PC-3 (cell line): ENCODE measurements at regions not wholly inside any gene's neighbourhood (a gene's known extent, or its start where the extent isn't known, plus 50 kb on each side); places are given as distances from the start of the nearest gene placed in this dataset.

Source experiments
- ATAC-seq: fragments of 200-7000 bp; cut with Tn5 transposase; 2 replicates; pipeline ENCODE4 v1.9.1; 2020; ENCODE audit warnings: mild to moderate bottlenecking, moderate library complexity
- BruUV-seq: library from RNA; stranded (reverse); fragments of 400-500 nt; replicated peaks from 2 replicates; lab custom pipeline; 2021; lab: Mats Ljungman, UMichigan
- CTCF ChIA-PET: fragments of 300-600 bp; sonication (Branson Sonifier 250); formaldehyde crosslinking; loops from one replicate; lab custom pipeline; 2022; ENCODE audit warnings: antibody characterized with exemption; lab: Charles Lee
- POLR2A ChIA-PET: fragments of 300-600 bp; sonication (Branson Sonifier 250); formaldehyde crosslinking; loops from one replicate; lab custom pipeline; 2022; ENCODE audit warnings: antibody characterized with exemption; ENCODE audit not compliant: unreplicated experiment; lab: Charles Lee
- DNase-seq: peaks from one replicate; pipeline ENCODE4 v3.0.0-alpha.2; 2015
- H2AFZ ChIP-seq: fragments of 300-600 bp; sonication (generic); 2 replicates; pipeline ENCODE4 v1.6.0; 2016; ENCODE audit warnings: antibody characterized with exemption, low read length
- H3F3A ChIP-seq: fragments of 300-600 bp; sonication (generic); one replicate; pipeline ENCODE4 v1.6.0; 2017; ENCODE audit warnings: antibody characterized with exemption, low read length, control low read depth, mild to moderate bottlenecking; ENCODE audit not compliant: unreplicated experiment
- H3K27ac ChIP-seq: fragments of 300-600 bp; sonication (generic); 2 replicates; pipeline ENCODE4 v1.5.1; 2016; ENCODE audit warnings: mild to moderate bottlenecking, low read length
- H3K27me3 ChIP-seq: fragments of 300-600 bp; sonication (generic); 2 replicates; pipeline ENCODE4 v1.6.1; 2016; ENCODE audit warnings: low read length, mixed read lengths
- H3K36me3 ChIP-seq: fragments of 300-600 bp; sonication (generic); 2 replicates; pipeline ENCODE4 v1.6.1; 2016; ENCODE audit warnings: low read depth, mixed run types, low read length, mixed read lengths
- H3K4me1 ChIP-seq: fragments of 300-600 bp; sonication (generic); 2 replicates; pipeline ENCODE4 v1.5.1; 2016; ENCODE audit warnings: low read length; ENCODE audit not compliant: insufficient read depth
- H3K4me2 ChIP-seq: fragments of 300-600 bp; sonication (generic); 2 replicates; pipeline ENCODE4 v1.6.0; 2016; ENCODE audit warnings: low read length
- H3K4me3 ChIP-seq: fragments of 300-600 bp; sonication (generic); 2 replicates; pipeline ENCODE4 v1.5.1; 2016; ENCODE audit warnings: mild to moderate bottlenecking, low read length, mixed read lengths
- H3K79me2 ChIP-seq: fragments of 300-600 bp; sonication (generic); 2 replicates; pipeline ENCODE4 v1.6.1; 2017; ENCODE audit warnings: low read length, mixed read lengths
- H3K9ac ChIP-seq: fragments of 300-600 bp; sonication (generic); 2 replicates; pipeline ENCODE4 v1.6.0; 2016; ENCODE audit warnings: mild to moderate bottlenecking, low read length
- H3K9me2 ChIP-seq: fragments of 300-600 bp; sonication (generic); replicated peaks from 2 replicates; pipeline ENCODE4 v1.6.1; 2016; ENCODE audit warnings: mixed run types, low read length, mixed read lengths
- H3K9me3 ChIP-seq: fragments of 300-600 bp; sonication (generic); 2 replicates; pipeline ENCODE4 v1.6.1; 2016; ENCODE audit warnings: low read length, mixed read lengths
- H4K20me1 ChIP-seq: fragments of 300-600 bp; sonication (generic); 2 replicates; pipeline ENCODE4 v1.6.1; 2016; ENCODE audit warnings: low read length, mixed read lengths
- EZH2 ChIP-seq: fragments of 300-600 bp; sonication (generic); IDR thresholded peaks from one replicate; pipeline ENCODE4 v1.6.1; 2017; ENCODE audit warnings: antibody characterized with exemption, mild to moderate bottlenecking, low read length; ENCODE audit not compliant: unreplicated experiment
- EZH2phosphoT487 ChIP-seq: fragments of 300-600 bp; sonication (generic); IDR thresholded peaks from 2 replicates; pipeline ENCODE4 v1.6.1; 2018; ENCODE audit warnings: mild to moderate bottlenecking, antibody characterized with exemption, low read length, borderline replicate concordance
- intact Hi-C: fragments of 100-400 bp; cut with micrococcal nuclease; formaldehyde crosslinking; loops from 2 replicates; pipeline ENCODE4 v1.9.0; 2023
- TF ChIP-seq, protein P1 (sequence below): fragments of 300-600 bp; sonication (generic); conservative IDR thresholded peaks from 2 replicates; pipeline ENCODE4 v1.5.1; 2017; ENCODE audit warnings: antibody characterized with exemption, low read depth, mild to moderate bottlenecking, low read length

DNA sequence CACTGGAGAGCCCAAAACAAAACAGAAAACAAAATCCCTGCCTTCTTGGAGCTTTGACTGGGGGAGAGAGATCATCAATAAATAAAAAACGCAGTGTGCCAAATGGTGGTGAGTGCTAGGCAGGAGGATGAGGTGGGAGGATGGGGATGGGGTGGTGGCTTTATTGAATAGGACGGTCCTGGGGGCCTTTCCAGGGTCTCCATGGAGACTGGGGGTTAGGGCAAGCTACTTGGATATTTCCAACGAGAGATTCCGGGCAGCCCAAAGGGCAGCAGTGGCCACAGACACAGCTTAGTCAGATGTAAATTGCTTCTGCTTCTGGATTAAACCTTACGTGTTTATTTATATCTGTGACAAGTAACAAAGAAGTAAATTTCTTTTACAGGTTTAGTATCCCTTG is 700.1 kb downstream of the QKI start:
- no peak overlapping the region for H2AFZ ChIP-seq
- DNase-seq (no peak), ATAC-seq (no peak)
- CTCF ChIA-PET = no interaction called here
- no peak for TF ChIP-seq EZH2phosphoT487
- no peak for TF ChIP-seq EZH2
- TF ChIP-seq, protein P1, sequence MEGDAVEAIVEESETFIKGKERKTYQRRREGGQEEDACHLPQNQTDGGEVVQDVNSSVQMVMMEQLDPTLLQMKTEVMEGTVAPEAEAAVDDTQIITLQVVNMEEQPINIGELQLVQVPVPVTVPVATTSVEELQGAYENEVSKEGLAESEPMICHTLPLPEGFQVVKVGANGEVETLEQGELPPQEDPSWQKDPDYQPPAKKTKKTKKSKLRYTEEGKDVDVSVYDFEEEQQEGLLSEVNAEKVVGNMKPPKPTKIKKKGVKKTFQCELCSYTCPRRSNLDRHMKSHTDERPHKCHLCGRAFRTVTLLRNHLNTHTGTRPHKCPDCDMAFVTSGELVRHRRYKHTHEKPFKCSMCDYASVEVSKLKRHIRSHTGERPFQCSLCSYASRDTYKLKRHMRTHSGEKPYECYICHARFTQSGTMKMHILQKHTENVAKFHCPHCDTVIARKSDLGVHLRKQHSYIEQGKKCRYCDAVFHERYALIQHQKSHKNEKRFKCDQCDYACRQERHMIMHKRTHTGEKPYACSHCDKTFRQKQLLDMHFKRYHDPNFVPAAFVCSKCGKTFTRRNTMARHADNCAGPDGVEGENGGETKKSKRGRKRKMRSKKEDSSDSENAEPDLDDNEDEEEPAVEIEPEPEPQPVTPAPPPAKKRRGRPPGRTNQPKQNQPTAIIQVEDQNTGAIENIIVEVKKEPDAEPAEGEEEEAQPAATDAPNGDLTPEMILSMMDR = no peak
- H3K4me3 ChIP-seq = no peak overlapping the region
- no peak overlapping the region for H3K27ac ChIP-seq
- intact Hi-C loops = no loop called here
- no peaks in the 10 kb centered on the region for H3K9me3 ChIP-seq
- no peak overlapping the region for H3K4me2 ChIP-seq
- H4K20me1 ChIP-seq = no peaks in the 10 kb centered on the region
- no peaks in the 10 kb centered on the region for H3K9me2 ChIP-seq
- H3K27me3 ChIP-seq = no peaks in the 10 kb centered on the region
- BruUV-seq = no TSS peak
- peaks cover under 1% of the 10 kb centered on the region; the same call in 1 of the 2 replicates for H3K4me1 ChIP-seq
- POLR2A ChIA-PET = no interaction called here
- no peaks in the 10 kb centered on the region for H3K79me2 ChIP-seq
- no peaks in the 10 kb centered on the region for H3F3A ChIP-seq
- no peak overlapping the region for H3K9ac ChIP-seq
- no peaks in the 10 kb centered on the region for H3K36me3 ChIP-seq

DNA sequence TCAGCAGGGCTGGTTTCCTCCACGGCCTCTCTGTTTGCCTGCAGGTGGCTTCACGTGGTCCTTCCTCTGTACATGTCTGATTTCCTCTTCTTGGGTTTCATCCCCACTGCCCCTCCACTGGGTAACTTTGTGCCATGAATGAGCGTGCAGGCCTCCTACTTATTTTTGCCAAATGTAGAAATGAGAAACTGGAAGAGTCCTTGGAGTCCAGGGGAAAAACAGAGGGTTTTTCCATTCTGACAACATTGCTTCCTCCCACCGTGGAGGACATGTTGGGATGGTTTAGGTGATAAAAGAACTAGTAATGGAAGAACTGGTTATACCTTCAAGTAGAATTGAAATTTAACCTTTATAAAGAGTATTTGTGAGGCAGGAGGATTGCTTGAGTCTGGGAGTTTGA is 699.5 kb downstream of the QKI start:
- Histone ChIP-seq H4K20me1 (no peaks in the 10 kb centered on the region), H3K27me3 (no peaks in the 10 kb centered on the region), H3K9ac (no peak overlapping the region), H3F3A (no peaks in the 10 kb centered on the region), H3K4me2 (no peak overlapping the region), H3K36me3 (no peaks in the 10 kb centered on the region), H2AFZ (no peak overlapping the region), H3K9me2 (no peaks in the 10 kb centered on the region), H3K4me1 (peaks cover 6% of the 10 kb centered on the region), H3K4me3 (no peak overlapping the region), H3K27ac (no peak overlapping the region), H3K9me3 (no peaks in the 10 kb centered on the region), H3K79me2 (no peaks in the 10 kb centered on the region)
- no peak for DNase-seq
- no TSS peak for BruUV-seq
- CTCF ChIA-PET = no interaction called here
- POLR2A ChIA-PET = no interaction called here
- ATAC-seq = no peak
- TF ChIP-seq, protein P1 = no peak
- TF ChIP-seq EZH2phosphoT487 (no peak), EZH2 (no peak)
- intact Hi-C loops = no loop called here

DNA sequence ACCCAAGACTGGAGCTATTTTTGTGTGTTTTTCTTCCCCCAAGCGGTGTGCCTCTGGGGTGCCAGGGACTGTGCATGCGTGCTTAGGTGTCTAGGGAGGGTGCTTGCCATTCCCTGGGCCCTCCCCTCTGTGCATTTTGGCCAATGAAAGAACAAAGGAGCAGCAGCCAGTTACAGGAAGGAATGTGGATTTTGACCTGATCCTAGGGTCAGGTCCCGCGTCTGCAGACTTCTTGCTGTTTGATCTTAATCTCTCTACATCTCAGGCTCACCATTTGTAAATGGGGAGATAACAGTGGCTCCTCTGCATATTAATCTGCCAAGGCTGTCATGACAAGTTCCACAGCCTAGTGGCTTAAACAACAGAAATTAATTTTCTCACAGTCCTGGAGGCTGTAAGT is 699.1 kb downstream of the QKI start:
- Histone ChIP-seq H3K79me2 (no peaks in the 10 kb centered on the region), H3F3A (no peaks in the 10 kb centered on the region), H3K9me2 (no peaks in the 10 kb centered on the region), H4K20me1 (no peaks in the 10 kb centered on the region), H3K9ac (no peak overlapping the region), H3K27me3 (no peaks in the 10 kb centered on the region), H3K36me3 (no peaks in the 10 kb centered on the region), H3K9me3 (no peaks in the 10 kb centered on the region), H3K4me1 (peaks cover 10% of the 10 kb centered on the region), H3K4me2 (no peak overlapping the region), H3K27ac (no peak overlapping the region), H3K4me3 (no peak overlapping the region), H2AFZ (no peak overlapping the region)
- TF ChIP-seq EZH2phosphoT487 (no peak), EZH2 (no peak)
- TF ChIP-seq, protein P1 = no peak
- DNase-seq (no peak), ATAC-seq (no peak)
- no TSS peak for BruUV-seq
- CTCF ChIA-PET = no interaction called here
- intact Hi-C loops = no loop called here
- POLR2A ChIA-PET = no interaction called here
